T-cell (primary cell): ENCODE measurements at regions not wholly inside any gene's neighbourhood (a gene's known extent, or its start where the extent isn't known, plus 50 kb on each side); places are given as distances from the start of the nearest gene placed in this dataset.
A peak's percentile ranks its signal among the peaks of the same experiment; 100 is the strongest.

Experiments
- ATAC-seq, 4 experiments: fragments of 200-7000 bp in 3 of 4; fragments of 150-1000 bp in 1 of 4; cut with Tn5 transposase; replicated peaks in 1 of 4; 1 replicate in 3 of 4; 2 replicates in 1 of 4; pipeline ENCODE4 v1.10.0; 2021; ENCODE audit warnings: moderate library complexity in 3 of 4, mild to moderate bottlenecking in 2 of 4, moderate number of reproducible peaks in 1 of 4
- CTCF ChIA-PET, 2 donors: fragments of 300-600 bp; sonication (Branson Sonifier 250); formaldehyde crosslinking; loops; one replicate each; lab custom pipeline; 2022; ENCODE audit warnings: antibody characterized with exemption in 2 of 2; lab: Charles Lee
- POLR2A ChIA-PET, 2 donors: fragments of 300-600 bp; sonication (Branson Sonifier 250); formaldehyde crosslinking; loops; one replicate each; lab custom pipeline; 2022; ENCODE audit warnings: antibody characterized with exemption in 2 of 2; lab: Charles Lee
- DNase-seq, 35 experiments: peaks; one replicate each; pipeline versions ENCODE4 v3.0.0 to v3.0.0-alpha.2; 2013 to 2023
- H3K27ac ChIP-seq: one replicate; pipeline ENCODE4 v1.5.1; 2013; ENCODE audit warnings: low read length
- H3K27me3 ChIP-seq, 2 experiments: replicated peaks in 1 of 2; 1 replicate in 1 of 2; 2 replicates in 1 of 2; pipeline versions ENCODE4 v1.6.1 to v1.7.0; 2013; ENCODE audit warnings: low read length in 1 of 2, mixed read lengths in 1 of 2; ENCODE audit not compliant: control insufficient read depth in 2 of 2, insufficient read depth in 2 of 2; ENCODE audit errors: extremely low read depth in 1 of 2
- H3K36me3 ChIP-seq, 2 donors: 1 replicate in 1 of 2; 2 replicates in 1 of 2; pipeline versions ENCODE4 v1.6.1 to v1.7.0; 2013; ENCODE audit warnings: low read length in 1 of 2; ENCODE audit not compliant: control insufficient read depth in 2 of 2, insufficient read depth in 1 of 2; ENCODE audit errors: extremely low read depth in 1 of 2
- H3K4me1 ChIP-seq, 2 experiments: 1 replicate in 1 of 2; 2 replicates in 1 of 2; pipeline versions ENCODE4 v1.6.1 to v1.7.0; 2013; ENCODE audit warnings: low read length in 2 of 2, mixed read lengths in 1 of 2; ENCODE audit not compliant: insufficient read depth in 2 of 2, control insufficient read depth in 1 of 2; ENCODE audit errors: extremely low read depth in 1 of 2
- H3K4me3 ChIP-seq, 2 donors: 1 replicate in 1 of 2; 2 replicates in 1 of 2; pipeline versions ENCODE4 v1.5.1 to v1.7.0; 2013; ENCODE audit warnings: mild to moderate bottlenecking in 2 of 2, low read length in 1 of 2, moderate library complexity in 1 of 2; ENCODE audit not compliant: control insufficient read depth in 1 of 2; ENCODE audit errors: extremely low read depth in 1 of 2
- H3K9me3 ChIP-seq: 2 replicates; pipeline ENCODE4 v1.7.0; 2013
- H3K27ac Mint-ChIP-seq, 2 donors: one replicate each; pipeline ENCODE4 v1.8.0; 2020 to 2021; ENCODE audit warnings: mild to moderate bottlenecking in 2 of 2, mixed read lengths in 2 of 2
- H3K27me3 Mint-ChIP-seq, 2 donors: one replicate each; pipeline ENCODE4 v1.8.0; 2021 to 2022; ENCODE audit warnings: mixed read lengths in 2 of 2
- H3K36me3 Mint-ChIP-seq: one replicate; pipeline ENCODE4 v1.8.0; 2021; ENCODE audit warnings: mixed read lengths
- H3K4me1 Mint-ChIP-seq, 3 donors: one replicate each; pipeline ENCODE4 v1.8.0; 2020 to 2022; ENCODE audit warnings: mixed read lengths in 3 of 3, mild to moderate bottlenecking in 1 of 3
- H3K4me3 Mint-ChIP-seq, 3 donors: one replicate each; pipeline ENCODE4 v1.8.0; 2020 to 2022; ENCODE audit warnings: mild to moderate bottlenecking in 3 of 3, mixed read lengths in 3 of 3, moderate library complexity in 3 of 3
- H3K9me3 Mint-ChIP-seq, 3 donors: one replicate each; pipeline ENCODE4 v1.8.0; 2020 to 2022; ENCODE audit warnings: mixed read lengths in 3 of 3
- WGBS: methylation state at CpG from one replicate; pipeline ENCODE4 v1.1.5; 2013; ENCODE audit warnings: missing lambda C conversion rate; ENCODE audit not compliant: insufficient coverage; 5-methylcytosine and 5-hydroxymethylcytosine counted together

GRCh38 chr20:1773816-1774215 lies 116.2 kb upstream of the SIRPG start:
- Mint-ChIP-seq H3K36me3 (no peaks in the 10 kb centered on the region), H3K4me3 (no peak overlapping the region), H3K27ac (no peak overlapping the region), H3K9me3 (no peaks in the 10 kb centered on the region), H3K27me3 (no peaks in the 10 kb centered on the region), H3K4me1 (peaks cover 15 to 17% (median 15%) of the 10 kb centered on the region in 3 donors)
- Histone ChIP-seq H3K9me3 (no peaks in the 10 kb centered on the region), H3K4me1 (peaks cover 6 to 14% of the 10 kb centered on the region in 2 experiments), H3K4me3 (no peak overlapping the region), H3K36me3 (no peaks in the 10 kb centered on the region), H3K27me3 (peaks cover 0 to 7% of the 10 kb centered on the region in 2 experiments), H3K27ac (no peak overlapping the region)
- DNase-seq (no peak), ATAC-seq (no peak)
- CTCF ChIA-PET, result no interaction called here
- POLR2A ChIA-PET, result no interaction called here
- no CpG with 5 or more reads among the region's 2 CpGs for WGBS

DNA sequence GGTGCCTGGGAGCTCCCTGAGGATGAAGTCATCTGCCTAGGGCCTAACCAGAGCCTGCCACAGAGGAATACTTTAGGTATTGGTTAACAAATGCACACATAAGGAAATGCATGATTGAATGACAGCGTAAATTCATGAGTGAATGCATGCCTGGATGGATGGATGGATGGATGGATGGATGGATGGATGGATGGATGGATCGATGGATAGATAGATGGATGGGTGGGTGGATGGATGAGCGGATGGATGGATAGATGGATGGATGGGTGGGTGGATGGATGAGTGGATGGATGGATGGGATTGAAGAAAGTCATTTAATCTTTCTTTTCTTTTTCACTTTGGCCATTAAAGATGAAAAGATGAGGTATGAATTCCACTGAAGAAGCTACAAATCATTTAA lies 111.9 kb upstream of the SIRPG start:
- no peak for ATAC-seq

DNA sequence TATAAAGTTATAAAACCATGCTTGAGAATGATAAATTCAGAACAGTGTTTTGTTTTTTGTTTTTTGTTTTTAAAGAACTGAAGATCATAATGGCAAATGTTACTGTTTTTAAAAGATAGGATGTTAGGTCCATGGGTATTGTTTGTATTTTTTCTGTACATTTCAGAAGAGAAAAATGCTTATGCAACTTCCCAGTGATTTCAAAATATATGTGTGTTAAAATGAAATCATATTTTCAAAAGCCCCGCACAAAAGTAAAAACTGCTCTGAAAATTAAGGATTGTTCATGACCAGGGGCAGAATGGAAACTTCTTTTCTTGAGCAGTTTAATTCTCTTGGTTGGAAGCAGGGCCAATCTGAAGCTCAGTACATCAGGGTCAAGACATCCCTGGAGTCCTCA lies 109.2 kb upstream of the SIRPG start:
- Histone ChIP-seq H3K27ac (no peak overlapping the region), H3K9me3 (no peaks in the 10 kb centered on the region), H3K36me3 (no peaks in the 10 kb centered on the region), H3K4me3 (no peak overlapping the region), H3K27me3 (peaks cover 0 to 3% of the 10 kb centered on the region in 2 experiments), H3K4me1 (no peaks in the 10 kb centered on the region)
- H3K4me3 Mint-ChIP-seq, result no peak overlapping the region
- WGBS, result 100% methylated on average over 1 of the region's 1 CpG
- peaks cover 5 to 6% of the 10 kb centered on the region in 2 donors for H3K27me3 Mint-ChIP-seq
- no peaks in the 10 kb centered on the region for H3K9me3 Mint-ChIP-seq
- no peak overlapping the region for H3K27ac Mint-ChIP-seq
- no peak for ATAC-seq
- POLR2A ChIA-PET, result interaction anchor here in 1 of 2 donors (0.7 kb wide), 1 partner anchor 108 kb away, joined by 3 read pairs; no protein-coding TSS in a partner anchor
- CTCF ChIA-PET, result interaction anchor here in 1 of 2 donors (2.8 kb wide), 1 partner anchor 10 kb away, joined by 8 read pairs; no protein-coding TSS in a partner anchor
- no peak for DNase-seq
- H3K4me1 Mint-ChIP-seq, result peaks cover 0 to 2% (median 0%) of the 10 kb centered on the region in 3 donors
- no peaks in the 10 kb centered on the region for H3K36me3 Mint-ChIP-seq

More for the DNA sequence above, 111.9 kb upstream of the SIRPG start:
- Mint-ChIP-seq H3K36me3 (no peaks in the 10 kb centered on the region), H3K27ac (no peak overlapping the region), H3K9me3 (no peaks in the 10 kb centered on the region), H3K27me3 (peaks cover 0 to 5% of the 10 kb centered on the region in 2 donors), H3K4me1 (peaks cover 0 to under 1% (median 0%) of the 10 kb centered on the region in 3 donors), H3K4me3 (no peak overlapping the region)
- Histone ChIP-seq H3K9me3 (no peaks in the 10 kb centered on the region), H3K27me3 (peaks cover 0 to 3% of the 10 kb centered on the region in 2 experiments), H3K27ac (no peak overlapping the region), H3K36me3 (no peaks in the 10 kb centered on the region), H3K4me3 (no peak overlapping the region), H3K4me1 (no peaks in the 10 kb centered on the region)
- no peak for DNase-seq
- CTCF ChIA-PET, result no interaction called here
- WGBS, result 84% methylated on average over 2 of the region's 3 CpGs
- POLR2A ChIA-PET, result no interaction called here

- H3K36me3 Mint-ChIP-seq, result no peaks in the 10 kb centered on the region
- CTCF ChIA-PET, result interaction anchor here (0.5 to 2.8 kb wide), 10 partner anchors 11 to 1085 kb away, joined by 3 to 15 read pairs (median 4); no protein-coding TSS in a partner anchor
These were observed 106.8 kb upstream of the SIRPG start for GRCh38 chr20:1764136-1765033.

GRCh38 chr20:1761598-1761997 lies 104.0 kb upstream of the SIRPG start:
- no peak for ATAC-seq
- POLR2A ChIA-PET, result no interaction called here
- H3K36me3 ChIP-seq, result no peaks in the 10 kb centered on the region
- H3K36me3 Mint-ChIP-seq, result no peaks in the 10 kb centered on the region
- CTCF ChIA-PET, result no interaction called here
- no peak overlapping the region for H3K27ac ChIP-seq
- H3K4me1 ChIP-seq, result no peaks in the 10 kb centered on the region
- no peaks in the 10 kb centered on the region for H3K9me3 ChIP-seq
- H3K9me3 Mint-ChIP-seq, result no peaks in the 10 kb centered on the region
- no CpG with 5 or more reads among the region's 5 CpGs for WGBS
- H3K4me3 ChIP-seq, result no peak overlapping the region
- H3K4me3 Mint-ChIP-seq, result no peak overlapping the region
- H3K27ac Mint-ChIP-seq, result no peak overlapping the region
- DNase-seq, result no peak
- no peaks in the 10 kb centered on the region for H3K27me3 ChIP-seq
- H3K4me1 Mint-ChIP-seq, result peaks cover 0 to 2% (median 0%) of the 10 kb centered on the region in 3 donors
- peaks cover 2 to 13% of the 10 kb centered on the region in 2 donors for H3K27me3 Mint-ChIP-seq

More at GRCh38 chr20:1764136-1765033, 106.8 kb upstream of the SIRPG start:
- peak in 32 of 35 experiments; percentile 16 to 73 (median 43) for DNase-seq
- no peak overlapping the region for H3K4me3 Mint-ChIP-seq
- Histone ChIP-seq H3K27ac (no peak overlapping the region), H3K36me3 (no peaks in the 10 kb centered on the region), H3K4me1 (no peaks in the 10 kb centered on the region), H3K4me3 (no peak overlapping the region), H3K27me3 (peaks cover 0 to 3% of the 10 kb centered on the region in 2 experiments), H3K9me3 (no peaks in the 10 kb centered on the region)
- no peak overlapping the region for H3K27ac Mint-ChIP-seq
- 0% methylated on average over 4 of the region's 15 CpGs for WGBS
- H3K27me3 Mint-ChIP-seq, result peaks cover 7 to 13% of the 10 kb centered on the region in 2 donors
- ATAC-seq, result peak; percentile 61 to 77 (median 68)
- peaks cover 0 to 2% (median 0%) of the 10 kb centered on the region in 3 donors for H3K4me1 Mint-ChIP-seq
- POLR2A ChIA-PET, result no interaction called here
- no peaks in the 10 kb centered on the region for H3K9me3 Mint-ChIP-seq

DNA sequence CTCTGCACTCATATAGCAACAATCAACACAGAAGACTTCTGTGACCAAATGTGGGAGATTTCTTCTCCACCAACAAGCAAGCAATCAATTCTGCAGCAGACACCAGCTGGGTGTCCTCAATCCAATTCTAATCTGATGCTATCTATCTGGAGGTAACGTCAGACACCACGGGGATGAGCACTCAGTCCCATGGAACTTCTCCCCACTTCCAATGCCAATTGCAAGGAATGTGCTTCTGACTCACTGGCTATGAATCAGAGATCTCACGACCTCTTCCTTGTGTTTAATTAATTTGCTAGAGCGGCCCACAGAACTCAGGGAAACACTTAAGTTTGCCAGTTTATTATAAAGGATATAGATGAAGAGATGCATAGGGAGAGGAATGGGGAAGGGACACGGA lies 103.5 kb upstream of the SIRPG start:
- Histone ChIP-seq H3K4me1 (no peaks in the 10 kb centered on the region), H3K9me3 (no peaks in the 10 kb centered on the region), H3K36me3 (no peaks in the 10 kb centered on the region), H3K27ac (no peak overlapping the region), H3K27me3 (no peaks in the 10 kb centered on the region), H3K4me3 (no peak overlapping the region)
- POLR2A ChIA-PET, result no interaction called here
- H3K27ac Mint-ChIP-seq, result no peak overlapping the region
- DNase-seq, result no peak
- H3K9me3 Mint-ChIP-seq, result no peaks in the 10 kb centered on the region
- peaks cover 2 to 13% of the 10 kb centered on the region in 2 donors for H3K27me3 Mint-ChIP-seq
- WGBS, result 69% methylated on average over 5 of the region's 5 CpGs
- CTCF ChIA-PET, result no interaction called here
- peaks cover 0 to 2% (median 0%) of the 10 kb centered on the region in 3 donors for H3K4me1 Mint-ChIP-seq
- no peak for ATAC-seq
- H3K4me3 Mint-ChIP-seq, result no peak overlapping the region
- no peaks in the 10 kb centered on the region for H3K36me3 Mint-ChIP-seq
